GM11168 (cell line): ENCODE measurements at regions not wholly inside any gene's neighbourhood (a gene's known extent, or its start where the extent isn't known, plus 50 kb on each side); places are given as distances from the start of the nearest gene placed in this dataset.

Source experiments
- in situ Hi-C: fragments of 300-500 bp; cut with MboI; formaldehyde crosslinking; loops from one replicate; pipeline ENCODE4 v1.12.0; 2022; ENCODE audit warnings: low sequenced_read_pairs; ENCODE audit not compliant: unreplicated experiment

- in situ Hi-C loops, result no loop called here
Observed at GRCh38 chr2:122512091-122512490, 756.6 kb downstream of the TSN start.

- in situ Hi-C loops, result no loop called here
Observed at GRCh38 chr2:122514451-122514996, 759.1 kb downstream of the TSN start.

- in situ Hi-C loops, result no loop called here
Observed at GRCh38 chr2:122515731-122516290, 760.4 kb downstream of the TSN start.

DNA sequence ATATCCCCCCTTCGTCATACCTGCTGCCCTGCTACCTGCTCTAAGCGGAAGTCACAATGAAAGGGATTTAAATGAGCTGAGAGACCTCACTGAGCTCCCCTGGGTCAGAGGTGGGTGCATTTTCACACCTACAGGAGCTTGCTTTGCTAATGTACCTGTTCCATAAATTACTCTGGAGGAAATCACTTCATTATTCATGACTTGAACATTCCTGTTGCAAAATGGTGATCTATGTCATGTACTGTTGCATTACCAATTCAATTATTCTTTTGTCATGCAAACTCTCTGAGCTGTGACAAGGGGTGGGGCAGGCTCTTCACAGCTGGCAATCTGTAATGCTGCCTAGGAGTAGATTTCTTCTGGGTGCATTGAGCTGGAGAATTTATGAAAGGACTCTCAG, 761.3 kb downstream of the TSN start:
- in situ Hi-C loops, result no loop called here

GRCh38 chr2:122519366-122519765, 763.9 kb downstream of the TSN start:
- in situ Hi-C loops, result no loop called here

DNA sequence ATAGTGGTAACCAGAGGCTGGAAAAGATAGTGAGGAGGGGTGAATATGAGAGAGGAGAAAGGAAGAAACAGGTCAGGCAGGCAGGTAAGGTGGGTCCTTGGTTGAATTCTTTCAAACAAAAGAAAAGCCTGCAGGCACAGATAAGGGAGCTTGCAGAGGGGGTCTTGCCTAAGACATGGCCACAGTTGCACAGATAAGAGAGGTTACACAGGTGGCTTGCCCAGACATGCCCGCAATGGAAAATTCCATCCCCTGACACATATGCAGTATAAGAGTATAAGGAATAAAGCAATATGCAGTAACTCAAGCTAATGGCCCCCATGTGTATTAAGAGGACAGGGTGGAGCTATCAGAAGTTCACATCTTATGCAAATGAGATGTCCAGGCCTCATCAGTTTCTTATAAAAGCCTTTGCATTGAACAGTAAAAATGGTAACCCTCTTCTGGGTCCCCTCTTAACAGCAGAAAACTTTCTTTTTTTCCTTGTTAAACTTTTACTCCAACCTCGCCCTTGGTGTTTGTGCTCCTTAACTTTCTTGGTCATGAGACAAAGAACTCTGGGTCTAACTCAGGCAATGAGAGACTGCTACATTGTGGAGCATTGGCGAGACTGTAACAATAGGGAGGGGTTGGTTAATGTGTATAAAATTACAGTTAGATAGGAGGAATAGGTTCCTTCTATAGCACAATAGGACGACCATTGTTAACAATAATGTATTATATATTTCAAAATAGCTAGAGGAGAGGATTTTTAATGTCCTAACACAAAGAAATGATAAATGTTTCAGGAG, 764.6 kb downstream of the TSN start:
- in situ Hi-C loops, result no loop called here

GRCh38 chr2:122523143-122523542, 767.7 kb downstream of the TSN start:
- in situ Hi-C loops, result no loop called here

- in situ Hi-C loops, result no loop called here
Observed at GRCh38 chr2:122523981-122524380, 768.5 kb downstream of the TSN start.

- in situ Hi-C loops, result no loop called here
Observed at GRCh38 chr2:122525336-122525735, 769.9 kb downstream of the TSN start.

DNA sequence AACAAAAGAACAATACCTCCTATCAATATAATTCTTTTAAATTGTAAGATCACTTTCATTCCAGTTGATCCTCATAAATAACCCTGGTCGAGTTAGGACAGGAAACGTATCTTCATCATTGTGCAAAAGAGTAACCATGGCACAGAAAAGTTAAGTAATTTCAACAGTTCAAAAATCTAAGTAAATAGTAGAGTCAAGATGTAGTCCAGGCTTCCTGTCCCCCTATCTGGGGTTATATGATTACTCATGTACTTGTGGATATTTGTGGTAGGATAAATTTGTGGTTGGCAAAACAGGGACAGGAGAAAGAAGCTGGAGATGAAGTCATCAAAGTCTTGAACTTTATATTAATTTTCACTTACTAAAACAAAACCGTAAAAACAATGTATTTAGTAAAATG, 772.6 kb downstream of the TSN start:
- in situ Hi-C loops, result no loop called here

DNA sequence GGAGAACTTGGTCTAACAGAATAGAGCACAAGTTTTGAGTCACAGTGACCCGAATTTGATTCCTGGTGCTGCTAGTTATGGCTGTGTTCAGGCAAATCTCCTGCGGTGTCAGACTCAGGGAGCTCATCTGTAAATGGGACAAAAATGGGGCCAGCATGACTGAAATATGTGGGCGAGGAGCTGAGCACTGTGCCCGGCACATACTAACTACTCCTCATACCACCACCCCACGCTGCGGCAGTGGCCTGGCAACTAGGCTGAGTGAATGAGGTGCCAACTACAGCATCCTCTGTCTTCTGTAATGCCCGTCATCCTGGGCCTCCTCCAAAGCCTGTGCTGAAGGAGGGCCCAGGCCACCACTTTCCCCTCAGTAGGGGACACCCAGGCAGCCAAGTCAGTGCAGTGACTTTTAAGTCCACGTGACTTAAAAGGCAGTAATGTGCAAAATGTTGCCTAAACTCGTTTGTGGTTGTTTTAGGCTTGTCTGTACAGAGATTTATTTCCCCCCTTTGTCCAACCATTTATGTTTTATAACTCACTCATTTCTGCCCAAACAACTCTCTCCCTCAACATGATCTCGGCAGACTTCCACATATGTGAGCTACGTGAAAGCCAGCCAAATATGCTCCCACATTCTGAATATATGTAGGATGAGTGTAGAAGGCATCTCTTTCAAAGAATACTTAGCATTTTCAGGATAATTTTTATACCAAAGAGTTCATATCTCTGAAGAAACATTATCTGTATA, 773.7 kb downstream of the TSN start:
- in situ Hi-C loops, result no loop called here

DNA sequence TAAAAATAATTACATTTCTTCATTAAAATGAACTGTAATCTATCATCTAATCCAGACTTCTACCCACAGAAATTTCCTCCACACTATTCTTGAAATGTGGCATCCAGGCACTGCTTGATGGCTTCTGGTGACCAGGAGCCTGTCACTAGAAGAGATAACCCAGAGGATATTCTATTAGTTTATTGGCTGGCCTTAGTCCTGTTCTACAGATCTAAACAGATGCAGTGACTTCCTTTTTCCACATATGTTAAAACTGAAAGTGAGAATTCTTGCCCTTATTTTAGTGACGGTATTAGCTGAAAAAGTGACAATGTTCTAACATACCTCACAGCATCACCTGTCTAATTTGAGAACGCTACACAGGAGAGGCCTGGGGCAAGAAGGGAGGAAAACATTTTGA, 775.4 kb downstream of the TSN start:
- in situ Hi-C loops, result no loop called here

- in situ Hi-C loops, result no loop called here
Observed at GRCh38 chr2:122531290-122532071, 776.0 kb downstream of the TSN start.

- in situ Hi-C loops, result no loop called here
Observed at GRCh38 chr2:122532072-122532344, 776.6 kb downstream of the TSN start.

GRCh38 chr2:122532481-122532880, 777.0 kb downstream of the TSN start:
- in situ Hi-C loops, result no loop called here

DNA sequence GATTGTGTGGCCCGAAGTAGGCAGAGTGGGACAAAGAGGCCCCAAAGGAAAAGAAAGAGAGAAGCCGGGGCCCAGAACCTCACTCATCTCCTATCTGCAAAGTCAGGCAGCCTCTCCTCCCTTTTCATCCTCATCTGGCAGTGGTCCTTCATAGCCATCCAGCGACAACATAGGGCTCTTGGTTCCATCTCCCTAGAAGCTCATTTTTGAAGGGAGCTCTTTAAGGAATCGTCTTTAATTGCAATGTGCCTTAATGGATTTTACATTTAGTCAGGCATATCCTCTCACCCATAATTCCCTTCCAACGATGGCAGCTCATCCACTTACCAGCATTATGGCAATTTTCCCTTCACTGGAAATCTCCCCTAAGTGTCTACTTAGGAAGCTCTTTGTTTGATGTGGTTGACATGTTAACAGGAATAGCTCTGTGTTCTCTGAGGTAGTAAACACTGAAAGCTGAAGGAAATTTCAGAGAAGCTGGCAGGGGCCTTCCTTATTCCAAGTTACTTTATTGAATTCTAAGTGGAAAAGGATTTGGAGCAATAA, 780.6 kb downstream of the TSN start:
- in situ Hi-C loops, result no loop called here

DNA sequence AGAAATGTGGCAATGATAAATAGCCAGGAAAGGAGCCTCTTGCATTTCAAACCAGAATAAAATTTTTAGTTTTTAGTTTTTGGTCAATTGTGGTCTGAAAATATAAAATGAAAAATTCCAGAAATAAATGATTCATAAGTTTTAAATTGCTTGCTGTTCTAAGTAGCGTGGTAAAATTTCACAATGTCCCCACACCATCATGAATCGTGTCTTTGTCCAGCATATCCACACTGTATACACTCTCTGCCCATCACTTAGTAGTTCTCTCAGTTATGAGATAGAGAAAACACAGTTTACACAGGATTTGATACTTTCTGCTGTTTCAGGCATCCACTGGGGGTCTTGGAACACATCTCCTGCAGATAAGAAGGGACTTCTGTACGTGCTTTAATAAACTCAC, 783.9 kb downstream of the TSN start:
- in situ Hi-C loops, result no loop called here

- in situ Hi-C loops, result no loop called here
Observed at GRCh38 chr2:122539920-122540319, 784.5 kb downstream of the TSN start.

DNA sequence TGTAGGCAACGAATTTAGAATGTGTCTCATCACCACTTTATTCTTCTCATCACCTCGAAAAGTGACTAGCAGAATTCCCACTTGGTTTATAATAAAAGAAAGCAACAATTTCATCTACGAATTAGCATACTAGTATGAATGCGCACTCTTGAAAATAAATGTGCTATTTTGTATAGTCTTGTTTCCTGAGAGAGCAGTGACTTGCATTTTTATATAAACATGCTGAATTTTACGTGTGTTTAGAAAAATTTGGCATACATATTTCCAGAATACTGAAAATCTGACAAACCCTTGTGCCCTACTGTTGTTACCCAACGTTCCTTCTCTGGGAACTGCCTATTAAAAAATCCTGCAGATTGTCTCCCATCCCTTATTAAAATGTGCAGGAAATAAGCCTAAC, 786.8 kb downstream of the TSN start:
- in situ Hi-C loops, result no loop called here

DNA sequence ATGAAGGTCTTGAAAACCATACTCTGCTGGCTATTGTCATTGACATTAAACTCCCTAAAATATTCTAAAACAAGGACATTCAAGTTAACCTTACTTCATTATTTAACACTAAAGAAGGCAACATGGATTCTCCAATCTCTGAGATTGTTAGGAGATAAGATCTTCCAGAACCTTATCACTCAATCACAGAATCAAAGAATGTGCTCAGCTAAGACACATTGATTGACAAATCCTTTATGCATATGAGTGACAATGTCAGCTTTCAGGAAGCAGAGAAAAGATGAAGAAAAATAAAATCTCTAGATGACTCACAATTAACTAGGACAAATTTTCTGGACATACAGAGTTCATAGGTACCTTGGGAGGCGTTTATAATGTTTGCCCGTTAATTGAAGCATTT, 787.2 kb downstream of the TSN start:
- in situ Hi-C loops, result no loop called here
